Fibroblast of the aortic adventitia (primary cell): ENCODE measurements at regions not wholly inside any gene's neighbourhood (a gene's known extent, or its start where the extent isn't known, plus 50 kb on each side); places are given as distances from the start of the nearest gene placed in this dataset.

Experiments used
- DNase-seq: peaks from one replicate; pipeline ENCODE4 v3.0.0-alpha.2; 2010; ENCODE audit warnings: low read depth
- H3K4me3 ChIP-seq: 2 replicates; pipeline ENCODE4 v1.5.1; 2011; ENCODE audit warnings: low read depth, mild to moderate bottlenecking, control low read depth, low read length, moderate library complexity
- TF ChIP-seq, protein P1 (sequence below): IDR thresholded peaks from 2 replicates; pipeline ENCODE4 v1.5.1; 2011; ENCODE audit warnings: mild to moderate bottlenecking, low read length, control low read depth, inconsistent platforms; ENCODE audit not compliant: insufficient read depth

DNA sequence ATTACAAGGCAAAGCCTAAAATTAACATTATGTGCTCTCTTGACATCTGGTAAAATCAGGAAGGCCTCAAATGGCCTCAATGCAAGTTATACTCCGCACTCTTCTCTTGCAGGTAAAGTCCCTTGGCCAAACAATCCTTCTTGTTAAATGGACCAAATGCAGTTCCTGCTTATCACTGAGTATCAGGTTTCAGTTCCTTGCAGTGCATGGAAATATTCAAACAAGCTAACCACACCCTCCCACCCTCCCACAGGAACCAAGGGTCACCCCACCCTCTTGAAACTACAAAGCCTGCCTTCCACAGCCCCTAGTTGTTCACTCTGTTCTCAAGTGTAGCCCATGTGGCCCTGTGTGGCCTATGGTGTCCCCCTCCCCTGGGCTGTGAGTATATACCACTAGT, 171.9 kb upstream of the CADPS start:
- DNase-seq = no peak
- H3K4me3 ChIP-seq = no peak overlapping the region
- TF ChIP-seq, protein P1, sequence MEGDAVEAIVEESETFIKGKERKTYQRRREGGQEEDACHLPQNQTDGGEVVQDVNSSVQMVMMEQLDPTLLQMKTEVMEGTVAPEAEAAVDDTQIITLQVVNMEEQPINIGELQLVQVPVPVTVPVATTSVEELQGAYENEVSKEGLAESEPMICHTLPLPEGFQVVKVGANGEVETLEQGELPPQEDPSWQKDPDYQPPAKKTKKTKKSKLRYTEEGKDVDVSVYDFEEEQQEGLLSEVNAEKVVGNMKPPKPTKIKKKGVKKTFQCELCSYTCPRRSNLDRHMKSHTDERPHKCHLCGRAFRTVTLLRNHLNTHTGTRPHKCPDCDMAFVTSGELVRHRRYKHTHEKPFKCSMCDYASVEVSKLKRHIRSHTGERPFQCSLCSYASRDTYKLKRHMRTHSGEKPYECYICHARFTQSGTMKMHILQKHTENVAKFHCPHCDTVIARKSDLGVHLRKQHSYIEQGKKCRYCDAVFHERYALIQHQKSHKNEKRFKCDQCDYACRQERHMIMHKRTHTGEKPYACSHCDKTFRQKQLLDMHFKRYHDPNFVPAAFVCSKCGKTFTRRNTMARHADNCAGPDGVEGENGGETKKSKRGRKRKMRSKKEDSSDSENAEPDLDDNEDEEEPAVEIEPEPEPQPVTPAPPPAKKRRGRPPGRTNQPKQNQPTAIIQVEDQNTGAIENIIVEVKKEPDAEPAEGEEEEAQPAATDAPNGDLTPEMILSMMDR = no peak

DNA sequence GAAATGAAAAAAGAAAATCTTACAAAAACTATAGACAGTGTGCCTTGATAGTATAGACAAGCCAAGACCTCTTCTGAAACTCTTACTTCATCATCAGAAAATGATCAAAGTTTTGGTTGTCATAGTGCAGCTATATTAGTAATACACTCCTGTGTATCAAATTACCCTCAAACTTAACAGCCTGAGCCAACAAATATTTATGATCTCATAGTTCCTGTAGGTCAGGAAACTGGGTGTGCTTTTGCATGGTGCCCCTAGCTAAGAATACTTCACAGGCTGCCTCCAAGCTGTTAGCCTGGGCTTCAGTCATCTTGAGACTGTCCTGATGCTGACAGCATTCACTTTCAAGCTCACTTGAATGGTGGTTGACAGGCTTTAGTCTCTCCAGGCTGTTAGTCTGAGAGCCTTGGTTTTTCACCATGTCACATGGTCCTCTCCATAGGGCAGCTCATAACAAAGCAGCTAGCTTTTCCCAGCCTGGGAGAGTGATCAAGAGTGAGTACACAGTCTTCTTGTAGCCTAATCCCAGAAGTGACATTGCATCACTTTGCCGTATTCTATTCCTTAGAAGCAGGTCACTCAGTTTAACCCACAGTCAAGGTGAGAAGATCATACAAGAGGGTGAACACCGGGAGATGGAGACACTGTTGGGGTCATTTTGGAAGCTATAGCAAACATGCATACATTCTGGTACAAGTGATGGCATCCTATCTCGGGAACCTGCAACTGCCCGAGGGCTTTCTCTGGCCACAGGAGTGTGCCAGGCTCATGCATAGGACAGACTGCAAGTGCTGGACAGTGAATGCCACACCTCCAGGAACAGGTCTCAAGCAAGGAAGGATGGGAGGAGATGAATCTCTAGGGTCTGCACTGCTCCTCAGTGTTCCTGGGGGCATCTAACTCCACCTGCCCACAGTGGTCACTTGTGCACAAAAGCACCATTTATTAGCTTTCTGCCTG, 173.4 kb upstream of the CADPS start:
- no peak for DNase-seq
- H3K4me3 ChIP-seq = no peak overlapping the region
- TF ChIP-seq, protein P1 = no peak

DNA sequence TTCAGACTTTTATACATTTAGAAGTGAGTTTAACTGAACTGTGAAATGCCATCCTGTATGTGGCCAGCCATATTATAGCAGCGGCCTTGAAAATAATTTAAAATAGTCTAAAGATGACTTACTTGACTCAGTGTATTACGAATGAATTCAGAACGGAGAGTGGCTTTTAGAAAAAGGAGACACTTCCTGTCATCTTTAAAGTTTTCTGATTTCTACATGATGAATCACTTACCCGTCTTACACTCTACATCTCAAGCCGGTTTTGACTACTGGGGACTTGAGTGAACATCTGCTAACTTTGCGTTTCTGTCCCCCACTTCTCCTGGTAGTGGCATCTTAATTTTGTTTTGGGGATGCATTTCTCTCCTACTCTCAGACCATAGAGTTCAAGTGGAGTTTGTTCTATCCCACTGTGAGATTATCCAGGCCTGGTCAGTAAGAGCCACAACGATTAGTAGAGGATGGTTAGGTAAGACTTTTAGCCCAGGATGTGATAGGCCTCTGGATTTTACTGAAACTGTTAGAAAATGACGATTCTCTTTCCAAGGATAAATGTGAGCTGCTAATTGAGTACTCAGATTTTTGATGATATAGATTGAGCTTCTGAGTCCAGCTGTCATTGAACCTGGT, 175.4 kb upstream of the CADPS start:
- no peak for DNase-seq
- H3K4me3 ChIP-seq = no peak overlapping the region
- TF ChIP-seq, protein P1 = no peak

DNA sequence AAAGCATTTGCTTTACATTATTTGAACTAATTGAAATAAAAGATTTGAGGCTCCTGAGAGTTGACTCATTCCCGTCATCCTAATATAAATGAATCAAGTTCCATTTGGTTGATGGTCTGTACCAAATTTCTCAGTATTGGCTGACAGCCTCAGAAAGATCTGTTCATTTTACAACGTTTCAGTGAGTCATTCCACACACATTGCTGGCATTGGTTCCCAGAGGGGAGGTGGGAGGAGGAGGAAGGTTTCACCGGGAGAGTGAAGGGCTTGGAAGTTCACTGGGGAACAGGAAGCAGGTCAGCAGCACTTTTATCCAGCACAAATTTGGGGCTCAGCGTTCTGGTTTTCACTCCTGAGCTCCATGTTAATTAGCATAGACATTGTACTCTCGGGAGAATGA, 176.7 kb upstream of the CADPS start:
- no peak overlapping the region for H3K4me3 ChIP-seq
- TF ChIP-seq, protein P1 = no peak
- peak; percentile 1 for DNase-seq

DNA sequence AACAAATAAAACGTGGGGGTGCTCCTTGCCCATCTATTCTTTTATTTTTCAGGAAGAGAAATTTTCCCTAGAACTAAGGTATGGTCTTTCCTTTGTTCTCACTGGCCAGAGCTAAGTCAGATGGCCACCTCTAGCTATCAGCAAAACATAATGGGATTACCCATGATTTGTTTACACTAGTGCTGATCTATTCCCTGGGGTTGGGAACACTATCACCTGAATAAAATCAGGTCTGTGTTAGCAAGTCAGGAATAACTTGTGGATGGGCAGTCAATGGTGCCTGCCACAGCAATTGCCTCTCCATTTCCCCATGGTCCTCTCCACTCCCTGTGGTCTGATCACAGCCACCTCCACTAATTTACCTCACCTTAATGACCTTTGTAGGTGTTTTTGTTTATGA, 181.7 kb upstream of the CADPS start:
- TF ChIP-seq, protein P1 = no peak
- no peak for DNase-seq
- H3K4me3 ChIP-seq = no peak overlapping the region

DNA sequence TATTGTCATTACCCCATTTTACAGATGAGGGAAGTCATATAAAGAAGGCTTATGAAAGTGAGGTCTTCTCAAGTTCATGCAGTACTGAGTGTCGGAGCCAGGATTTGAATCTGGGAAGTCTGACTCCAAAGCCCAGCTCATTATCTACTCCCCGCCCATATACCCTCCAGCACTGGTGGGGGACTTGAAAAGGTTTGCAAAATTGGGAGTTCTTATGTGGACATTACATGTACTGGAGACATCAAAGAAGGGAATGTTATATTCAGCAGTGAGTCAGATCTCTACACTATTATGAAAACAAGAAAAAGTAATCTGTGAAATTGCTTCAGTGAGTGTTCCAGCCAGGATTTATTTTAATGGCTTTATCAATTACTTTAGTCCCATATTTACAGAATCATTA, 185.2 kb upstream of the CADPS start:
- TF ChIP-seq, protein P1 = no peak
- DNase-seq = no peak
- H3K4me3 ChIP-seq = no peak overlapping the region
